ENCODE measurements at regions not wholly inside any gene's neighbourhood (a gene's known extent, or its start where the extent isn't known, plus 50 kb on each side); places are given as distances from the start of the nearest gene placed in this dataset.
A peak's percentile ranks its signal among the peaks of the same experiment; 100 is the strongest.
"Not testable (repeated sequence)": the region's sequence is repeated elsewhere in the genome, so short reads cannot be mapped to it uniquely, and the experiment has no call there.

DNA sequence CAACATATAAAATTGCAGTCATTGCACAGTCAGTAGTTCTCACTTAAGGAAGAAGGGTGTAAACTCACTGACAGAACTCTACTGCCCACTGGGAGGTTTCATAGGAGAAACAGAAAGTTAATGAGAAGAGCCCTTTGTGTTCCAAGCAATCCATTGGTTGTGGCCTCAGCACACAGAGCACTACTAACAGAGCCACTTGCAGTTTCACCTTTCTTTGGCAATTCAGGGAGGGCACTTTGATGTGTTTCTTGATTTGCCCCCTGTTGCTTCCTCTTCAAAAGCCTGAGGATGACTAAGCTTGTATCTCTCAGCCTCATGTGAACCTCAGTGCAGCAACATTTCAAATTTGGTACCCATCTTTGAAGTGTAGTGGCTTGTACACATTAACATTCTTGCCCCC, 409.4 kb downstream of the DMRTA1 start:
- DNase-seq, result no peak

DNA sequence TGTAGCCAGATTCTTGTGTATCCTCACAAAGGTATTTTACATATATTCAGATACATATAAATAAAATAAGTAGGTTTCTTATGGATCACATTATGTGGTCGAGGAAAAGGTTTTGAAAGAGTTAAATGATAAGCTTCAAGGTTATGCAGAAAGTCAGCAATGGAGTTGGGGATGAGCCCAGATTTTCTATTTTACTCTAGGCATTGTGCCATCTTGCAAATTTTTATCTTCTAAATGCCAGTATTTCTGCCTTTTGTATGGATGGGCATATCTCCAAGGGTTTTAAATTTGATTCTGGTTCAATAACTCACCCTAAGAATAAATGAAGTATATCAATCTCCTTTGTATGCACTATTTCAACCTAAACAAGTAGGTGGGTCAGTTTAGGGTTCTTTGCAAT, 410.7 kb downstream of the DMRTA1 start:
- no peak for DNase-seq

- DNase-seq, result no peak
Measured at GRCh38 chr9:22863106-22863505, 416.5 kb downstream of the DMRTA1 start.

- no peak for DNase-seq
Measured at GRCh38 chr9:22863736-22864135, 417.1 kb downstream of the DMRTA1 start.

GRCh38 chr9:22893196-22893843, 446.7 kb downstream of the DMRTA1 start:
- DNase-seq, result no peak

DNA sequence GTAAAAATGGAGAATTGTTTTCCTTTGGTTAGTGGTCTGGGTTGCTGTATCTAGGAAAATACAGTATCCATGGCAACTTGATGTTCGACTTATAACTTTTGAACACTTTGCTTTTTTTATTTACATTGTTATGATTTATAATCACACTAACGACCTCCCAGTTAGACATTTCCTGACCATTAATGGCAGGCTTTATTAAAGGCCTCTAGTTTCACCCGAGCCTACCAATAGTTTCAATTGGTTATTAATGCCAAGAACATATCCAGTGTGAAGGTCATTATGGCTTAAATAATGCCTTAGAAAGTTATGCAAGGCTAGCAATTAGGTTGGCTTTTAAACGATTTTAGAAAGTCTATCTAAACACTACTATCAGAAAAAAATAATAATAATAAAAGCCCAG, 452.0 kb downstream of the DMRTA1 start:
- no peak for DNase-seq

- no peak for DNase-seq
Measured at GRCh38 chr9:22911632-22912031, 465.0 kb downstream of the DMRTA1 start.

DNA sequence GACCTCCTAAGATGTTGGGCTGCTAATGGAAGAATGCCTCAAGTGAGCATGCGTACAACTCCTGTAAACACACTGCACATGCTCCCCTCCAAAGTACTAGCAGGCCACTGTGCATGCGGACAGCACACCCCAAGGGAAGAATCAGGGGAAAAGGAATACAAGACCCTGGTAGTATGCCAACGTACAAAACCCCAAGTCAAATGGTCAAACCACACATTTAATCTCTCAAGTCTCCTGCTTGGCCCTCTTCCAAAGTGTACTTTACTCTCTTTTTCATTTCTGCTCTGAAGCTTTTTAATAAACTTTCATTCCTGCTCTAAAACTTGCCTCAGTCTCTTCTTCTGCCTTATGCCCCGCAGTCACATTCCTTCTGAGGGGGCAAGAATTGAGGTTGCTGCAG, 466.4 kb downstream of the DMRTA1 start:
- no peak for DNase-seq

GRCh38 chr9:22913518-22913917, 466.9 kb downstream of the DMRTA1 start:
- DNase-seq, result no peak

GRCh38 chr9:22916148-22916547, 469.5 kb downstream of the DMRTA1 start:
- no peak for DNase-seq

- DNase-seq, result no peak
Measured at GRCh38 chr9:22919423-22919822, 472.8 kb downstream of the DMRTA1 start.

GRCh38 chr9:22921742-22922141, 475.1 kb downstream of the DMRTA1 start:
- no peak for DNase-seq

GRCh38 chr9:22922222-22922621, 475.6 kb downstream of the DMRTA1 start:
- no peak for DNase-seq

DNA sequence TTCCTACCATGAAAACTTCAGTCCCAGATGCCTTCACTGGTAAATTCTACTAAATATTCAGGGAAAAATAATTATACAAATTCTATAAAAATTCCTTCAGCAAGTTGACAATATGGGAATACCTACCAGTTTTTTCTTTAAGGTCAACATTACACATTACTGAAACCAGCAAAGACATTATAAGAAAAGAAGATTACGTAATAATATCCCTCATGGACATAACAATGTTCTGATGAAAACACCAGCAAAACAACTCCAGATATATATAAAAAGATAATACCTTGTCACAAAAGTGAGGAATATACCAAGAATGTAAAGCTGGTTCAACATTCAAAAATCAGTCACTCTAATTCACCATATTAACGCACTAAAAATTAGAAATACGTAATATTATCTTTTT, 507.9 kb downstream of the DMRTA1 start:
- DNase-seq, result no peak

GRCh38 chr9:22954964-22955363, 508.3 kb downstream of the DMRTA1 start:
- DNase-seq, result no peak

- no peak for DNase-seq
Measured at GRCh38 chr9:22969350-22969979, 522.8 kb downstream of the DMRTA1 start.

- DNase-seq, result no peak
Measured at GRCh38 chr9:22970434-22970975, 523.9 kb downstream of the DMRTA1 start.

- no peak for DNase-seq
Measured at GRCh38 chr9:22975951-22976350, 529.3 kb downstream of the DMRTA1 start.

DNA sequence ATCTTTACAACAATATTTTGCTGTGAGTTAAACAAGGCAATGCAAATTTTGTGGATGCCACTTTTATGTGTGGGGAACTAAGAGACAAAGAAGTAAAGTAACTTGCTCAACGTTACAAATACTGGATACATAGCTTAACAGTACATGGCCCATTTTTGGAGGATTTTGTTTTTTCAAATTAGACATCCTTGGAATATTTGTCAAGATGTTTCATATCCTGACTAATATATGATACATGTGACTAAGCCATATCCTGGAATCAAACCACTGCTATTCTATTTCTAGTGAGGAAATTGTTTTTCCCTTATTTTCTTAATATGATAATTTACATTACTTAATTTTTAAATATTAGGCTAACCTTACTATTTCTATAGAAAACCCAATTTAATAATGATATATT, 529.8 kb downstream of the DMRTA1 start:
- DNase-seq, result no peak

DNA sequence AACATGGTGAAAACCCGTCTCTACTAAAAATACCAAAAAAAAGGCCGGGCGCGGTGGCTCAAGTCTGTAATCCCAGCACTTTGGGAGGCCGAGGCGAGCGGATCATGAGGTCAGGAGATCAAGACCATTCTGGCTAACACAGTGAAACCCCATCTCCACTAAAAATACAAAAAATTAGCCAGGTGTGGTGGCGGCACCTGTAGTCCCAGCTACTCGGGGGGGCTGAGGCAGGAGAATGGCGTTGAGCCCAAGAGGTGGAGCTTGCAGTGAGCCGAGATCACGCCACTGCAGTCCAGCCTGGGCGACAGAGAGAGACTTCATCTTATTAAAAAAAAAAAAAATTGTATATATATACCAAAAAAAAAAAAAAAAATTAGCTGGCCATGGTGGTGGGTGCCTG, 533.8 kb downstream of the DMRTA1 start:
- DNase-seq, result not testable (repeated sequence)

- no peak for DNase-seq
Measured at GRCh38 chr9:22986556-22986955, 539.9 kb downstream of the DMRTA1 start.

GRCh38 chr9:22990349-22990748, 543.7 kb downstream of the DMRTA1 start:
- no peak for DNase-seq

DNA sequence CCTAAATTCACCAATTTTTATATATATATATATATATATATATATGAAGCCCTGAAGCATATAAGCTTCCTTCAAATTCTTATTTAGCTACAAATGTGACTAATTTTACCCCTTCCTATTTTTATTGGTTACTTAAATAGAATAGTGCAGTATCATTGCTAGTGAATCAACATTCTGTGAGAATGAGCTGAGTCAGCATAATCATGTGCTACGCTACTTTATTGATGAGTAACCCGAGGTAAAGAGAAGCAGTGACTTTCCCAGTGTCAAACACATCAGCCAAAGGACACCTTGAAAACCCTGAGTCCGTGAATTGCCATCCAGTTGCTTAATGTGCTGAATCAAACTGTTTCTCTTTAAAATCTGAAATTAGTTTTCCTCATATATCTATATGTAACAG, 546.2 kb downstream of the DMRTA1 start:
- DNase-seq, result no peak

- DNase-seq, result no peak
Measured at GRCh38 chr9:22997923-22998322, 551.3 kb downstream of the DMRTA1 start.

GRCh38 chr9:23005156-23005555, 558.5 kb downstream of the DMRTA1 start:
- DNase-seq, result peak; percentile 37
